ENCODE measurements at regions not wholly inside any gene's neighbourhood (a gene's known extent, or its start where the extent isn't known, plus 50 kb on each side); places are given as distances from the start of the nearest gene placed in this dataset.

- no peak for TF ChIP-seq CTCF (IDR thresholded peaks at IDR 0.05; ENCODE audit: low read depth, low read length, missing input control)
- no peak for TF ChIP-seq HNF4A (conservative IDR thresholded peaks at IDR 0.05)
- no peak for TF ChIP-seq FOXA1 (IDR thresholded peaks at IDR 0.05)
- no peak for TF ChIP-seq EGR1 (IDR thresholded peaks at IDR 0.05; ENCODE audit: low read depth in 2 of 2)
- no peak for TF ChIP-seq JUND (IDR thresholded peaks at IDR 0.05)
- no peak for TF ChIP-seq SP1 (IDR thresholded peaks at IDR 0.05)
- no peak for TF ChIP-seq RAD21 (IDR thresholded peaks at IDR 0.05)
- no peak for TF ChIP-seq REST (IDR thresholded peaks at IDR 0.05)
- no peak for TF ChIP-seq RXRA (IDR thresholded peaks at IDR 0.05)
- no peak for TF ChIP-seq ATF3 (IDR thresholded peaks at IDR 0.05)
- no peak for TF ChIP-seq HNF4G (IDR thresholded peaks at IDR 0.05)
Measured at GRCh38 chr7:118311121-118311836, 86.8 kb downstream of the ANKRD7 start.

Measured in liver (tissue), 3 donors.